IMR-90 (cell line): ENCODE measurements at regions not wholly inside any gene's neighbourhood (a gene's known extent, or its start where the extent isn't known, plus 50 kb on each side); places are given as distances from the start of the nearest gene placed in this dataset.

Source experiments
- ATAC-seq: fragments of 200-7000 bp; cut with Tn5 transposase; 2 replicates; pipeline ENCODE4 v1.9.1; 2020; ENCODE audit warnings: low read depth, mild to moderate bottlenecking, moderate library complexity
- BruUV-seq: library from RNA; stranded (reverse); fragments of 400-500 nt; replicated peaks from 2 replicates; lab custom pipeline; 2021; lab: Mats Ljungman, UMichigan
- CTCF ChIA-PET: fragments of 300-600 bp; formaldehyde crosslinking; extraction: SDS; loops from one replicate; lab custom pipeline; 2021; ENCODE audit warnings: antibody characterized with exemption; lab: Yijun Ruan, JAX
- POLR2A ChIA-PET: fragments of 300-600 bp; sonication (Branson Sonifier 250); formaldehyde crosslinking; loops from one replicate; lab custom pipeline; 2022; ENCODE audit warnings: antibody characterized with exemption; ENCODE audit not compliant: unreplicated experiment; lab: Charles Lee
- DNase-seq: peaks from one replicate; pipeline ENCODE4 v3.0.0; 2013
- H2AFZ ChIP-seq: replicated peaks from 2 replicates; pipeline ENCODE3; 2013; ENCODE audit warnings: low read length, mild to moderate bottlenecking; ENCODE audit not compliant: poor library complexity
- H2AK5ac ChIP-seq: 2 replicates; pipeline ENCODE4 v1.6.1; 2013; ENCODE audit warnings: low read depth, low read length, inconsistent platforms
- H2AK9ac ChIP-seq: replicated peaks from 2 replicates; pipeline ENCODE3; 2013; ENCODE audit warnings: mild to moderate bottlenecking, low read depth, low read length, moderate library complexity; ENCODE audit not compliant: poor library complexity
- H2BK120ac ChIP-seq: 2 replicates; pipeline ENCODE4 v1.6.1; 2013; ENCODE audit warnings: low read depth, low read length, inconsistent platforms
- H2BK15ac ChIP-seq: 3 replicates; pipeline ENCODE4 v1.6.1; 2013; ENCODE audit warnings: low read depth, low read length, inconsistent platforms
- H2BK20ac ChIP-seq: 2 replicates; pipeline ENCODE4 v1.6.1; 2013; ENCODE audit warnings: low read depth, mild to moderate bottlenecking, inconsistent platforms, low read length, moderate library complexity
- H2BK5ac ChIP-seq: 2 replicates; pipeline ENCODE4 v1.6.1; 2013; ENCODE audit warnings: mild to moderate bottlenecking, low read depth, low read length, inconsistent platforms; ENCODE audit not compliant: poor library complexity, severe bottlenecking
- H3K14ac ChIP-seq: replicated peaks from 2 replicates; pipeline ENCODE4 v1.6.1; 2013; ENCODE audit warnings: low read depth, low read length, inconsistent platforms
- H3K18ac ChIP-seq: 2 replicates; pipeline ENCODE4 v1.6.1; 2013; ENCODE audit warnings: low read depth, low read length, control low read depth
- H3K23ac ChIP-seq: 2 replicates; pipeline ENCODE4 v1.6.1; 2013; ENCODE audit warnings: low read depth, low read length, inconsistent platforms
- H3K27ac ChIP-seq: 2 replicates; pipeline ENCODE4 v1.5.1; 2013; ENCODE audit warnings: mild to moderate bottlenecking, control low read depth, low read length; ENCODE audit not compliant: insufficient read depth
- H3K27me3 ChIP-seq: 2 replicates; pipeline ENCODE4 v1.6.1; 2013; ENCODE audit warnings: low read length; ENCODE audit not compliant: control insufficient read depth, insufficient read depth
- H3K36me3 ChIP-seq: 2 replicates; pipeline ENCODE4 v1.6.1; 2013; ENCODE audit warnings: low read length, mixed read lengths; ENCODE audit not compliant: control insufficient read depth, insufficient read depth
- H3K4ac ChIP-seq: 2 replicates; pipeline ENCODE4 v1.6.1; 2013; ENCODE audit warnings: low read depth, low read length, inconsistent platforms
- H3K4me1 ChIP-seq: 2 replicates; pipeline ENCODE4 v1.6.1; 2013; ENCODE audit warnings: low read length, mixed read lengths; ENCODE audit not compliant: control insufficient read depth, insufficient read depth
- H3K4me2 ChIP-seq: 2 replicates; pipeline ENCODE4 v1.6.1; 2013; ENCODE audit warnings: low read depth, mild to moderate bottlenecking, control low read depth, low read length, moderate library complexity
- H3K4me3 ChIP-seq: 2 replicates; pipeline ENCODE4 v1.5.1; 2013; ENCODE audit warnings: low read depth, mild to moderate bottlenecking, control low read depth, low read length, moderate library complexity; ENCODE audit not compliant: insufficient read depth
- H3K56ac ChIP-seq: 2 replicates; pipeline ENCODE4 v1.6.1; 2013; ENCODE audit warnings: low read length, inconsistent platforms; ENCODE audit not compliant: insufficient read depth; ENCODE audit errors: extremely low read depth
- H3K79me1 ChIP-seq, 2 experiments: 2 replicates each; pipeline ENCODE4 v1.6.1; 2013; ENCODE audit warnings: low read length in 2 of 2, inconsistent platforms in 1 of 2, low read depth in 1 of 2
- H3K9ac ChIP-seq: 2 replicates; pipeline ENCODE4 v1.6.1; 2013; ENCODE audit warnings: low read depth, low read length, control low read depth
- H3K9me1 ChIP-seq: 2 replicates; pipeline ENCODE4 v1.6.1; 2013; ENCODE audit warnings: low read length, inconsistent platforms; ENCODE audit not compliant: insufficient read depth
- H3K9me3 ChIP-seq: 2 replicates; pipeline ENCODE4 v1.6.1; 2013; ENCODE audit warnings: low read length; ENCODE audit not compliant: control insufficient read depth, insufficient read depth
- H4K20me1 ChIP-seq: 2 replicates; pipeline ENCODE4 v1.6.1; 2013; ENCODE audit warnings: low read length, inconsistent platforms; ENCODE audit not compliant: insufficient read depth
- H4K5ac ChIP-seq: 2 replicates; pipeline ENCODE4 v1.6.1; 2013; ENCODE audit warnings: mild to moderate bottlenecking, low read depth, low read length, control low read depth
- H4K8ac ChIP-seq, 2 experiments: 2 replicates each; pipeline ENCODE4 v1.6.1; 2013; ENCODE audit warnings: low read depth in 2 of 2, low read length in 2 of 2, control low read depth in 1 of 2, inconsistent platforms in 1 of 2
- H4K91ac ChIP-seq: 2 replicates; pipeline ENCODE4 v1.6.1; 2013; ENCODE audit warnings: low read depth, low read length, inconsistent platforms; ENCODE audit not compliant: insufficient read depth
- ELK1 ChIP-seq: fragments of 150-350 bp; IDR thresholded peaks from 2 replicates; pipeline ENCODE4 v1.6.1; 2016; ENCODE audit warnings: low read depth, mild to moderate bottlenecking, low read length, moderate library complexity, borderline replicate concordance
- FOS ChIP-seq: fragments of 150-350 bp; IDR thresholded peaks from 2 replicates; pipeline ENCODE4 v1.6.1; 2016; ENCODE audit warnings: low read depth, low read length
- NFE2L2 ChIP-seq: fragments of 150-350 bp; IDR thresholded peaks from 2 replicates; pipeline ENCODE4 v1.6.1; 2016; ENCODE audit warnings: low read depth, mild to moderate bottlenecking, low read length
- RCOR1 ChIP-seq: IDR thresholded peaks from 2 replicates; pipeline ENCODE4 v1.6.1; 2012; ENCODE audit warnings: mild to moderate bottlenecking, low read length, improper control_type of control experiment; ENCODE audit not compliant: insufficient replicate concordance
- RFX5 ChIP-seq: IDR thresholded peaks from 2 replicates; pipeline ENCODE4 v1.8.0; 2012; ENCODE audit warnings: low read depth, mild to moderate bottlenecking, low read length, moderate library complexity
- WGBS, 2 experiments: methylation state at CpG; one replicate each; pipeline versions ENCODE4 v1.1.5 to v1.1.7; 2013; ENCODE audit warnings: missing lambda C conversion rate in 2 of 2; ENCODE audit not compliant: insufficient read length in 1 of 2; ENCODE audit errors: extremely low coverage in 2 of 2; 5-methylcytosine and 5-hydroxymethylcytosine counted together
- dilution Hi-C: fragments of 300-500 bp; cut with HindIII; formaldehyde crosslinking; loops from one replicate; pipeline ENCODE4 v1.14.3; 2018; ENCODE audit warnings: low sequenced_read_pairs; ENCODE audit not compliant: unreplicated experiment
- in situ Hi-C: fragments of 300-500 bp; cut with MboI; formaldehyde crosslinking; loops from 3 replicates; pipeline ENCODE4 v1.14.3; 2019; ENCODE audit warnings: low sequenced_read_pairs, inconsistent platforms, mixed read lengths
- intact Hi-C: fragments of 100-400 bp; cut with micrococcal nuclease; formaldehyde crosslinking; loops from 2 replicates; pipeline ENCODE4 v1.10.0; 2022

- Histone ChIP-seq H2BK5ac (no peak overlapping the region), H3K56ac (no peak overlapping the region), H4K5ac (no peak overlapping the region), H3K4ac (no peak overlapping the region), H2AK9ac (no peak overlapping the region), H2BK15ac (no peak overlapping the region), H3K9me1 (no peaks in the 10 kb centered on the region), H3K4me3 (no peak overlapping the region), H3K9me3 (no peaks in the 10 kb centered on the region), H2BK120ac (no peak overlapping the region), H3K9ac (no peak overlapping the region), H3K27me3 (no peaks in the 10 kb centered on the region), H3K27ac (no peak overlapping the region), H4K20me1 (no peaks in the 10 kb centered on the region), H4K91ac (no peak overlapping the region), H3K23ac (no peak overlapping the region), H3K4me1 (no peaks in the 10 kb centered on the region), H3K36me3 (no peaks in the 10 kb centered on the region), H2AFZ (no peak overlapping the region), H3K4me2 (no peak overlapping the region), H3K79me1 (no peaks in the 10 kb centered on the region), H2BK20ac (no peak overlapping the region), H4K8ac (no peak overlapping the region), H2AK5ac (no peak overlapping the region), H3K18ac (no peak overlapping the region), H3K14ac (no peak overlapping the region)
- TF ChIP-seq RCOR1, result no peak
- TF ChIP-seq ELK1, result no peak
- TF ChIP-seq NFE2L2, result no peak
- TF ChIP-seq FOS, result no peak
- no peak for TF ChIP-seq RFX5
- ChIA-PET POLR2A (no interaction called here), CTCF (interaction anchor here (0.6 to 0.8 kb wide), 2 partner anchors 13 to 652 kb away, joined by 3 read pairs; no protein-coding TSS in a partner anchor)
- ATAC-seq (no peak), DNase-seq (no peak)
- no TSS peak for BruUV-seq
- dilution Hi-C loops (no loop called here), intact Hi-C loops (no loop called here), in situ Hi-C loops (no loop called here)
- no CpG with 5 or more reads among the region's 6 CpGs for WGBS, 2 experiments
These were observed 646.6 kb downstream of the TLE4 start for GRCh38 chr9:80218328-80218727.
